HG03095 (cell line): ENCODE measurements at regions not wholly inside any gene's neighbourhood (a gene's known extent, or its start where the extent isn't known, plus 50 kb on each side); places are given as distances from the start of the nearest gene placed in this dataset.

Experiments used
- ATAC-seq: cut with Tn5 transposase; IDR thresholded peaks from one replicate; pipeline ENCODE4 v1.9.1; 2021; ENCODE audit warnings: moderate library complexity; ENCODE audit not compliant: unreplicated experiment

- no peak for ATAC-seq
Observed at GRCh38 chr10:53022611-53023088, 250.1 kb upstream of the MBL2 start.

GRCh38 chr10:53013201-53013810 is 240.7 kb upstream of the MBL2 start:
- no peak for ATAC-seq

GRCh38 chr10:53009961-53010907 is 237.7 kb upstream of the MBL2 start:
- ATAC-seq, result no peak

GRCh38 chr10:53007527-53007842 is 234.9 kb upstream of the MBL2 start:
- ATAC-seq, result no peak

- no peak for ATAC-seq
Observed at GRCh38 chr10:53006663-53007526, 234.3 kb upstream of the MBL2 start.

- no peak for ATAC-seq
Observed at GRCh38 chr10:53005612-53006345, 233.2 kb upstream of the MBL2 start.

GRCh38 chr10:53003094-53003493 is 230.5 kb upstream of the MBL2 start:
- ATAC-seq, result peak; percentile 69

- no peak for ATAC-seq
Observed at GRCh38 chr10:52999681-53000080, 227.1 kb upstream of the MBL2 start.

GRCh38 chr10:52999258-52999657 is 226.7 kb upstream of the MBL2 start:
- ATAC-seq, result no peak

GRCh38 chr10:52997007-52997406 is 224.4 kb upstream of the MBL2 start:
- ATAC-seq, result no peak

- ATAC-seq, result no peak
Observed at GRCh38 chr10:52994370-52994769, 221.8 kb upstream of the MBL2 start.

GRCh38 chr10:52993109-52993508 is 220.5 kb upstream of the MBL2 start:
- no peak for ATAC-seq

GRCh38 chr10:52992567-52992966 is 220.0 kb upstream of the MBL2 start:
- ATAC-seq, result no peak

GRCh38 chr10:52988923-52989322 is 216.3 kb upstream of the MBL2 start:
- ATAC-seq, result no peak

GRCh38 chr10:52986125-52986524 is 213.5 kb upstream of the MBL2 start:
- ATAC-seq, result no peak

- ATAC-seq, result no peak
Observed at GRCh38 chr10:52984169-52984568, 211.6 kb upstream of the MBL2 start.

GRCh38 chr10:52979295-52979990 is 206.9 kb upstream of the MBL2 start:
- ATAC-seq, result no peak

GRCh38 chr10:52977581-52977980 is 205.0 kb upstream of the MBL2 start:
- ATAC-seq, result no peak

GRCh38 chr10:52967806-52968795 is 195.5 kb upstream of the MBL2 start:
- ATAC-seq, result no peak
